Neural progenitor cell (in vitro differentiated cells): ENCODE measurements at regions not wholly inside any gene's neighbourhood (a gene's known extent, or its start where the extent isn't known, plus 50 kb on each side); places are given as distances from the start of the nearest gene placed in this dataset.

Experiments
- DNase-seq: peaks from one replicate; pipeline ENCODE4 v3.0.0-alpha.2; 2016; ENCODE audit warnings: low spot score
- H2AFZ ChIP-seq: fragments of 200-600 bp; sonication (generic); replicated peaks from 2 replicates; pipeline ENCODE4 v1.6.1; 2016; ENCODE audit warnings: antibody characterized with exemption
- H3F3A ChIP-seq: fragments of 200-600 bp; sonication (generic); 2 replicates; pipeline ENCODE4 v1.6.1; 2016; ENCODE audit warnings: antibody characterized with exemption, low read depth
- H3K27ac ChIP-seq: fragments of 200-600 bp; sonication (generic); 2 replicates; pipeline ENCODE4 v1.5.1; 2016; ENCODE audit warnings: mild to moderate bottlenecking
- H3K27me3 ChIP-seq: fragments of 200-600 bp; sonication (generic); 2 replicates; pipeline ENCODE4 v1.6.1; 2016; ENCODE audit warnings: mild to moderate bottlenecking, moderate library complexity
- H3K36me3 ChIP-seq: fragments of 200-600 bp; sonication (generic); 2 replicates; pipeline ENCODE4 v1.5.1; 2016
- H3K4me1 ChIP-seq: fragments of 200-600 bp; sonication (generic); 2 replicates; pipeline ENCODE4 v1.6.1; 2016; ENCODE audit warnings: mixed run types
- H3K4me2 ChIP-seq: fragments of 200-600 bp; sonication (generic); 2 replicates; pipeline ENCODE4 v1.6.1; 2016
- H3K4me3 ChIP-seq: fragments of 200-600 bp; sonication (generic); 2 replicates; pipeline ENCODE4 v1.5.1; 2016
- H3K79me2 ChIP-seq: fragments of 200-600 bp; sonication (generic); 2 replicates; pipeline ENCODE4 v1.6.1; 2016; ENCODE audit warnings: low read depth
- H3K9ac ChIP-seq: fragments of 200-600 bp; sonication (generic); 2 replicates; pipeline ENCODE4 v1.6.1; 2016
- H3K9me3 ChIP-seq: fragments of 200-600 bp; sonication (generic); 2 replicates; pipeline ENCODE4 v1.5.1; 2016; ENCODE audit warnings: low read depth
- H4K20me1 ChIP-seq: fragments of 200-600 bp; sonication (generic); 2 replicates; pipeline ENCODE4 v1.6.1; 2016; ENCODE audit warnings: low read depth
- H3K27ac Mint-ChIP-seq: 3 replicates; pipeline ENCODE4 v1.8.0; 2021; ENCODE audit warnings: mixed read lengths
- H3K27me3 Mint-ChIP-seq: 2 replicates; pipeline ENCODE4 v1.8.0; 2022; ENCODE audit warnings: low read depth, mild to moderate bottlenecking, inconsistent platforms, moderate library complexity, mixed read lengths; ENCODE audit not compliant: insufficient read depth
- H3K36me3 Mint-ChIP-seq: 3 replicates; pipeline ENCODE4 v1.8.0; 2021; ENCODE audit warnings: mixed read lengths
- H3K4me1 Mint-ChIP-seq: 3 replicates; pipeline ENCODE4 v1.8.0; 2021; ENCODE audit warnings: mixed read lengths
- H3K4me3 Mint-ChIP-seq: 3 replicates; pipeline ENCODE4 v1.8.0; 2021; ENCODE audit warnings: mild to moderate bottlenecking, moderate library complexity, mixed read lengths
- H3K9me3 Mint-ChIP-seq: 3 replicates; pipeline ENCODE4 v1.8.0; 2020; ENCODE audit warnings: mixed read lengths
- CTCF ChIP-seq: fragments of 200-600 bp; sonication (generic); IDR thresholded peaks from 2 replicates; pipeline ENCODE4 v1.5.1; 2017; ENCODE audit warnings: antibody characterized with exemption, mild to moderate bottlenecking
- EZH2 ChIP-seq: fragments of 200-600 bp; sonication (generic); IDR thresholded peaks from 2 replicates; pipeline ENCODE4 v1.6.1; 2017; ENCODE audit warnings: antibody characterized with exemption, mild to moderate bottlenecking, moderate library complexity
- EZH2phosphoT487 ChIP-seq: fragments of 200-600 bp; sonication (generic); IDR thresholded peaks from 2 replicates; pipeline ENCODE4 v1.6.1; 2017; ENCODE audit warnings: antibody characterized with exemption

- H3K9me3 ChIP-seq, result no peaks in the 10 kb centered on the region
- H3K4me2 ChIP-seq, result no peak overlapping the region
- Mint-ChIP-seq H3K4me1 (peaks cover 14% of the 10 kb centered on the region), H3K36me3 (no peaks in the 10 kb centered on the region), H3K9me3 (no peaks in the 10 kb centered on the region), H3K27me3 (peaks cover 3% of the 10 kb centered on the region), H3K27ac (peak overlapping the region; percentile 11), H3K4me3 (no peak overlapping the region)
- no peaks in the 10 kb centered on the region for H3K36me3 ChIP-seq
- H3K27ac ChIP-seq, result no peak overlapping the region
- no peak for DNase-seq
- TF ChIP-seq EZH2phosphoT487 (no peak), EZH2 (no peak), CTCF (no peak)
- no peaks in the 10 kb centered on the region for H4K20me1 ChIP-seq
- H3K9ac ChIP-seq, result no peak overlapping the region
- H3K27me3 ChIP-seq, result no peaks in the 10 kb centered on the region
- no peak overlapping the region for H2AFZ ChIP-seq
- H3K79me2 ChIP-seq, result no peaks in the 10 kb centered on the region
- H3K4me3 ChIP-seq, result no peak overlapping the region
- no peaks in the 10 kb centered on the region for H3K4me1 ChIP-seq
- H3F3A ChIP-seq, result no peaks in the 10 kb centered on the region
Observed at GRCh38 chr3:148226246-148226645, 471.5 kb upstream of the AGTR1 start.

GRCh38 chr3:148227534-148227933 lies 470.2 kb upstream of the AGTR1 start:
- Histone ChIP-seq H3K79me2 (no peaks in the 10 kb centered on the region), H4K20me1 (no peaks in the 10 kb centered on the region), H3K36me3 (no peaks in the 10 kb centered on the region), H3K4me3 (no peak overlapping the region), H3K27me3 (no peaks in the 10 kb centered on the region), H3K9ac (no peak overlapping the region), H3K9me3 (no peaks in the 10 kb centered on the region), H3K4me2 (no peak overlapping the region), H3F3A (no peaks in the 10 kb centered on the region), H3K4me1 (no peaks in the 10 kb centered on the region), H3K27ac (no peak overlapping the region), H2AFZ (no peak overlapping the region)
- Mint-ChIP-seq H3K36me3 (no peaks in the 10 kb centered on the region), H3K4me3 (no peak overlapping the region), H3K9me3 (no peaks in the 10 kb centered on the region), H3K4me1 (peaks cover 14% of the 10 kb centered on the region), H3K27ac (no peak overlapping the region), H3K27me3 (peaks cover 3% of the 10 kb centered on the region)
- DNase-seq, result no peak
- TF ChIP-seq CTCF (no peak), EZH2 (no peak), EZH2phosphoT487 (no peak)

- no peaks in the 10 kb centered on the region for H3K9me3 ChIP-seq
- DNase-seq, result no peak
- H3F3A ChIP-seq, result no peaks in the 10 kb centered on the region
- no peaks in the 10 kb centered on the region for H3K36me3 Mint-ChIP-seq
- no peak overlapping the region for H3K9ac ChIP-seq
- no peak overlapping the region for H3K4me3 ChIP-seq
- H2AFZ ChIP-seq, result no peak overlapping the region
- no peak overlapping the region for H3K27ac ChIP-seq
- TF ChIP-seq CTCF, result no peak
- TF ChIP-seq EZH2phosphoT487, result no peak
- no peak for TF ChIP-seq EZH2
- H3K27me3 Mint-ChIP-seq, result peaks cover 3% of the 10 kb centered on the region
- H3K4me1 Mint-ChIP-seq, result peaks cover 14% of the 10 kb centered on the region
- no peak overlapping the region for H3K4me2 ChIP-seq
- H4K20me1 ChIP-seq, result no peaks in the 10 kb centered on the region
- no peaks in the 10 kb centered on the region for H3K36me3 ChIP-seq
- no peaks in the 10 kb centered on the region for H3K27me3 ChIP-seq
- no peaks in the 10 kb centered on the region for H3K4me1 ChIP-seq
- no peaks in the 10 kb centered on the region for H3K9me3 Mint-ChIP-seq
- no peaks in the 10 kb centered on the region for H3K79me2 ChIP-seq
- H3K4me3 Mint-ChIP-seq, result no peak overlapping the region
- no peak overlapping the region for H3K27ac Mint-ChIP-seq
Observed at GRCh38 chr3:148229107-148229506, 468.6 kb upstream of the AGTR1 start.
